ENCODE measurements at regions not wholly inside any gene's neighbourhood (a gene's known extent, or its start where the extent isn't known, plus 50 kb on each side); places are given as distances from the start of the nearest gene placed in this dataset.

GRCh38 chr2:236968101-236968879 is 117.4 kb upstream of the COPS8 start:
- no peaks in the 10 kb centered on the region for H3K27me3 ChIP-seq (ENCODE audit: control insufficient read depth, insufficient read depth)
- intact Hi-C loops (cut with DNase I), result no loop called here
- DNase-seq (no peak), ATAC-seq (peak; percentile 38 to 85)
- H3K9me3 ChIP-seq (ENCODE audit: control insufficient read depth, low read length), result no peaks in the 10 kb centered on the region
- H3K4me3 ChIP-seq (ENCODE audit: low read length), result no peak overlapping the region
- H3K4me1 ChIP-seq (ENCODE audit: control insufficient read depth, insufficient read depth, low read length), result peaks cover 3% of the 10 kb centered on the region
- 74% methylated on average over 10 of the region's 10 CpGs for WGBS
- no peak overlapping the region for H3K27ac ChIP-seq (ENCODE audit: low read length)

GRCh38 chr2:236968880-236969534 is 116.7 kb upstream of the COPS8 start:
- Histone ChIP-seq H3K4me3 (ENCODE audit: low read length) (no peak overlapping the region), H3K9me3 (ENCODE audit: control insufficient read depth, low read length) (no peaks in the 10 kb centered on the region), H3K27ac (ENCODE audit: low read length) (no peak overlapping the region), H3K27me3 (ENCODE audit: control insufficient read depth, insufficient read depth) (no peaks in the 10 kb centered on the region), H3K4me1 (ENCODE audit: control insufficient read depth, insufficient read depth, low read length) (peaks cover 3% of the 10 kb centered on the region)
- WGBS, result 66% methylated on average over 10 of the region's 10 CpGs
- no peak for ATAC-seq
- DNase-seq, result no peak
- intact Hi-C loops (cut with DNase I), result no loop called here

DNA sequence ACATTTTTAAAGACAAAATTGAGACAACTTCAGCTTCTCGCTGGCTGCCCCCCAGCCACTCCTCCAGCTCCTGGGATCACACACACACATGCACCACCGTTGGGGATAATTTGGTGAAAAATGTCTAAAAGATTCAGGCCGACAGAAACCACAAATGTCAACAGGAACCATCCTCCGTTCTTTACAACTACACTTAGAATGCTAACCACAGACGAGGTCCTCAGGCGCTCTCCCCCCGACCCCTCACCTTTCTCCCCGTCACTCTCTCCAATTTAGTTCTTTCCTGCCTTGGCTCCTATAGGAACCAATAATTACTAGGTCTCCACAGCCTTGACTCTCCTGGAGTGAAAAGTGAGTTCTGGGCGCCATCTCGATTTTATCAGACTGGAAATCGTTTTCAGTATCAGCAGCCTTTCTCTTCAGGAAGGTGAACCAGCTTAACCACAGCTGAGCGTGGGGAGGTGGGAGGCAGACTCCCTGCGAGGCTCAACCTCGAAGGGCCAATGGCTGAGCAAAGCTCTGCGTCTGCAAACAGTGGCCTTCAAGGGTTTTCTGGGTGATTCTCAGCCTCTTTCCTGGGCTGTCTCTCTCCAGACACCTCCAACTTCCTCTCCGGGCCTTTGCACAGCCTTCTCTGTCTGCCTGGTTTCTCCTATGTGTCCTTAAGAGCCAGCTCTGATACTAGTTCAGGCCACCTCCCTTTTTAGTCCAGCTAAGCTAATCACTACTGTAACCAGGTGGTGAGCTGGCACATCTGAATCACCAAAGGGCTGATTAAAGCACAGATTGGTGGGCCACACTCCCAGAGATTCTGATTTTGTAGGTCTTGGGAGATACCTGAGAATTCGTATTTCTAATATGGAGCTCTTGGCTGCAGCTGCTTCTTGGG is 115.7 kb upstream of the COPS8 start:
- DNase-seq (no peak), ATAC-seq (no peak)
- intact Hi-C loops (cut with DNase I), result no loop called here
- Histone ChIP-seq H3K9me3 (ENCODE audit: control insufficient read depth, low read length) (no peaks in the 10 kb centered on the region), H3K4me1 (ENCODE audit: control insufficient read depth, insufficient read depth, low read length) (peaks cover 3% of the 10 kb centered on the region), H3K4me3 (ENCODE audit: low read length) (no peak overlapping the region), H3K27ac (ENCODE audit: low read length) (no peak overlapping the region), H3K27me3 (ENCODE audit: control insufficient read depth, insufficient read depth) (no peaks in the 10 kb centered on the region)
- WGBS, result 84% methylated on average over 17 of the region's 17 CpGs

GRCh38 chr2:236970656-236971010 is 115.1 kb upstream of the COPS8 start:
- intact Hi-C loops (cut with DNase I), result no loop called here
- no peak for DNase-seq
- no peak overlapping the region for H3K4me3 ChIP-seq (ENCODE audit: low read length)
- no peak for ATAC-seq
- no peaks in the 10 kb centered on the region for H3K27me3 ChIP-seq (ENCODE audit: control insufficient read depth, insufficient read depth)
- no peaks in the 10 kb centered on the region for H3K9me3 ChIP-seq (ENCODE audit: control insufficient read depth, low read length)
- H3K4me1 ChIP-seq (ENCODE audit: control insufficient read depth, insufficient read depth, low read length), result peaks cover 3% of the 10 kb centered on the region
- WGBS, result 88% methylated on average over 3 of the region's 3 CpGs
- H3K27ac ChIP-seq (ENCODE audit: low read length), result no peak overlapping the region

DNA sequence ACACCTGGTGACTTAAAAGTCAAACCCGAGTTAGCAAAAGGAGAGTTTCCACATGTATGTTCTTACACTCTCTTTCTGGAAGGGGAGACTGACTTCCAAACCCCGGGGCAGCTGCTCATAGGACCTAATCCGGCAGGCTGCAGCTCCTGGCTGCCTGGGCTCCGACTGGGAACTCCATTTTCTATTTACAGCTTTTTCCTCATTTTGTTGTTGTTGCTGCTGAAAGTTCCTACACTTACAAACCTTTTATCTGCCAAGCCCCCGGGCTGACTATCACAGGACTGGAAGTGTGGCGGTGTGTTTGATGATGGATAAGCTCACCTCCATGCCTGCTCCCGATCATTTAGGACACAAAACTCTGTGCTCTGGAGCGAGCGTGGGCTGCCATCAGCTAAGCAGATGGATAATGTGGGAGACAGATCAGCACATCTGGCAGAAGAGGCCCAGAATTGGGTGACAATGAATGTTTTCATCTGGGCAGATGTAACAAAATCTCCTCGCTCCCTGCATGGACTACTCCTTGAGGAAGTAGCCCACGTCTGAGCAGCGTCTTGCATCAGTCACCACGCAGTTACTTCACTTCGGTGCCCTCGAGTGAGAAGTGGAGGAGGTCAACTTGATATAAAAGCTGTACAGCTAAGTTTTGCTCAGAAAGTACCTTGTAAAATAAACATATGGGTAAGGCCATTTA is 114.4 kb upstream of the COPS8 start:
- H3K4me1 ChIP-seq (ENCODE audit: control insufficient read depth, insufficient read depth, low read length), result peaks cover 3% of the 10 kb centered on the region
- no peaks in the 10 kb centered on the region for H3K9me3 ChIP-seq (ENCODE audit: control insufficient read depth, low read length)
- 58% methylated on average over 15 of the region's 15 CpGs for WGBS
- no peak overlapping the region for H3K4me3 ChIP-seq (ENCODE audit: low read length)
- H3K27me3 ChIP-seq (ENCODE audit: control insufficient read depth, insufficient read depth), result no peaks in the 10 kb centered on the region
- ATAC-seq (no peak), DNase-seq (no peak)
- no peak overlapping the region for H3K27ac ChIP-seq (ENCODE audit: low read length)
- intact Hi-C loops (cut with DNase I), result no loop called here

DNA sequence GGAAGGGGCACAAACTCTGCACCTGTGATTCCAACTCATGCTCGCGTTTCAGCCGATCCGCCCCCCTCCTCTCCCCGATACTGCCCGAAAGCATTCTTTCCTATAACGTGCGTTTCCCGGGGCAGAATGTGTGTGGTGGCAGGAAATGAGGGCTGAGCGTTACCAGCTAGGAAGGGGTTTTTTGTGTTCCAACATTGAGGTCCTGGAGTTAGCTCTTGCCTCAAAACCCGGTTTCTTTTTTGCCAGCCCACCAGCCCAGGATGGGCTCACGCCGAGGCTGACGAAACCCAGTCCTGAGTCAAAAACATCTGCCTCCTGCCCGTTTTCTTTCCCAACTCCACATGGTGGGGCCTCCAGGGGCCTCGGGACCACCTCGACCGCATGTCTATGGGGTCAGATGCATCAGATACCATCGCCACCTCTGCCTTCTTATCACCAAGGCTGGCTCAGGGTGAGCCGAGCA is 113.7 kb upstream of the COPS8 start:
- ATAC-seq (no peak), DNase-seq (no peak)
- H3K4me1 ChIP-seq (ENCODE audit: control insufficient read depth, insufficient read depth, low read length), result peaks cover 4% of the 10 kb centered on the region
- WGBS, result 67% methylated on average over 20 of the region's 20 CpGs
- intact Hi-C loops (cut with DNase I), result no loop called here
- H3K27ac ChIP-seq (ENCODE audit: low read length), result no peak overlapping the region
- no peaks in the 10 kb centered on the region for H3K27me3 ChIP-seq (ENCODE audit: control insufficient read depth, insufficient read depth)
- H3K4me3 ChIP-seq (ENCODE audit: low read length), result no peak overlapping the region
- no peaks in the 10 kb centered on the region for H3K9me3 ChIP-seq (ENCODE audit: control insufficient read depth, low read length)

- peaks cover 5% of the 10 kb centered on the region for H3K4me1 ChIP-seq (ENCODE audit: control insufficient read depth, insufficient read depth, low read length)
- no peaks in the 10 kb centered on the region for H3K9me3 ChIP-seq (ENCODE audit: control insufficient read depth, low read length)
- H3K4me3 ChIP-seq (ENCODE audit: low read length), result no peak overlapping the region
- DNase-seq (peak in 2 of 3 donors; percentile 65 to 68), ATAC-seq (peak; percentile 34)
- intact Hi-C loops (cut with DNase I), result no loop called here
- H3K27ac ChIP-seq (ENCODE audit: low read length), result no peak overlapping the region
- WGBS, result 62% methylated on average over 11 of the region's 11 CpGs
- no peaks in the 10 kb centered on the region for H3K27me3 ChIP-seq (ENCODE audit: control insufficient read depth, insufficient read depth)
Observed at GRCh38 chr2:236972491-236973342, 113.0 kb upstream of the COPS8 start.

GRCh38 chr2:236973343-236973980 is 112.2 kb upstream of the COPS8 start:
- Histone ChIP-seq H3K9me3 (ENCODE audit: control insufficient read depth, low read length) (no peaks in the 10 kb centered on the region), H3K27ac (ENCODE audit: low read length) (no peak overlapping the region), H3K27me3 (ENCODE audit: control insufficient read depth, insufficient read depth) (no peaks in the 10 kb centered on the region), H3K4me3 (ENCODE audit: low read length) (no peak overlapping the region), H3K4me1 (ENCODE audit: control insufficient read depth, insufficient read depth, low read length) (peaks cover 5% of the 10 kb centered on the region)
- DNase-seq (no peak), ATAC-seq (no peak)
- 79% methylated on average over 7 of the region's 7 CpGs for WGBS
- intact Hi-C loops (cut with DNase I), result no loop called here

GRCh38 chr2:236974148-236974547 is 111.5 kb upstream of the COPS8 start:
- intact Hi-C loops (cut with DNase I), result no loop called here

GRCh38 chr2:236974752-236975151 is 110.9 kb upstream of the COPS8 start:
- H3K4me3 ChIP-seq (ENCODE audit: low read length), result no peak overlapping the region
- no peaks in the 10 kb centered on the region for H3K9me3 ChIP-seq (ENCODE audit: control insufficient read depth, low read length)
- WGBS, result 72% methylated on average over 8 of the region's 8 CpGs
- ATAC-seq (no peak), DNase-seq (no peak)
- H3K27me3 ChIP-seq (ENCODE audit: control insufficient read depth, insufficient read depth), result no peaks in the 10 kb centered on the region
- peaks cover 5% of the 10 kb centered on the region for H3K4me1 ChIP-seq (ENCODE audit: control insufficient read depth, insufficient read depth, low read length)
- no peak overlapping the region for H3K27ac ChIP-seq (ENCODE audit: low read length)
- intact Hi-C loops (cut with DNase I), result no loop called here

More at GRCh38 chr2:236974148-236974547, 111.5 kb upstream of the COPS8 start:
- Histone ChIP-seq H3K27me3 (ENCODE audit: control insufficient read depth, insufficient read depth) (no peaks in the 10 kb centered on the region), H3K4me3 (ENCODE audit: low read length) (no peak overlapping the region), H3K4me1 (ENCODE audit: control insufficient read depth, insufficient read depth, low read length) (peaks cover 5% of the 10 kb centered on the region), H3K9me3 (ENCODE audit: control insufficient read depth, low read length) (no peaks in the 10 kb centered on the region), H3K27ac (ENCODE audit: low read length) (no peak overlapping the region)
- ATAC-seq (no peak), DNase-seq (no peak)

Measured in right cardiac atrium (tissue), 5 donors.